Fibroblast of peridontal ligament (primary cell): ENCODE measurements at regions not wholly inside any gene's neighbourhood (a gene's known extent, or its start where the extent isn't known, plus 50 kb on each side); places are given as distances from the start of the nearest gene placed in this dataset.
A peak's percentile ranks its signal among the peaks of the same experiment; 100 is the strongest.
"Not testable (repeated sequence)": the region's sequence is repeated elsewhere in the genome, so short reads cannot be mapped to it uniquely, and the experiment has no call there.

Experiments used
- DNase-seq: peaks from one replicate; pipeline ENCODE4 v3.0.0-alpha.2; 2010; ENCODE audit errors: extremely low read depth

GRCh38 chr12:126899926-126900792 is 1366.8 kb upstream of the TMEM132C start:
- DNase-seq = no peak

DNA sequence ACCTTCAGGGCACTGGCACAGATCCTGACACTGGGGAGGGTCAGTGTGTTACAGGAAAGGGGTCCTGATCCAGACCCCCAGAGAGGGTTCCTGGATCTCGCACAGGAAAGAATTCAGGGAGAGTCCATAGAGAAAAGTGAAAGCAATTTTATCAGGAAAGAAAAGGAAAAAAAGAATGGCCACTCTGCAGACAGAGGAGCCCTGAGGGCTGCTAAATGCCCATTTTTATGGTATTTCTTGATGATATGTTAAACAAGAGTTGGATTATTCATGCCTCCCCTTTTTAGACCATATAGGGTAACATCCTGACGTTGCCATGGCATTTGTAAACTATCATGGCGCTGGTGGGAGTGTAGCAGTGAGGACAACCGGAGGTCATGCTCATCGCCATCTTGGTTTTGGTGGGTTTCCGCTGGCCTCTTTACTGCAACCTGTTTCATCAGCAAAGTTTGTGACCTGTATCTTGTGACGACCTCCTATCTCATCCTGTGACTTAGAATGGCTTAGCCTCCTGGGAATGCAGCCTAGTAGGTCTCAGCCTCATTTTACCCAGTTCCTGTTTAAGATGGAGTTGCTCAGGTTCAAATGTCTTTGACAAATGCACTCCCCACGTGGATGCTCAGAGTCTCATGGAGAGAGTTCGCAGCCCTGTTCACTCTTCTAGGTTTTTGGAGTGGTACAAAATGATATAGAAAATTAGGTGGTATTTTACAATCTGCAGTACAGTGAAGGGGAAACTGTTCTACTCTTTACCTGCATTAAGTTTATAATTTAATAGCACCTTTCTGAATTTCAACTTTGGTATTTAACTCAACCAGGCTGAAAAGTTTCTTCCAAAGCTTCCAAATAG is 1363.7 kb upstream of the TMEM132C start:
- DNase-seq = no peak

DNA sequence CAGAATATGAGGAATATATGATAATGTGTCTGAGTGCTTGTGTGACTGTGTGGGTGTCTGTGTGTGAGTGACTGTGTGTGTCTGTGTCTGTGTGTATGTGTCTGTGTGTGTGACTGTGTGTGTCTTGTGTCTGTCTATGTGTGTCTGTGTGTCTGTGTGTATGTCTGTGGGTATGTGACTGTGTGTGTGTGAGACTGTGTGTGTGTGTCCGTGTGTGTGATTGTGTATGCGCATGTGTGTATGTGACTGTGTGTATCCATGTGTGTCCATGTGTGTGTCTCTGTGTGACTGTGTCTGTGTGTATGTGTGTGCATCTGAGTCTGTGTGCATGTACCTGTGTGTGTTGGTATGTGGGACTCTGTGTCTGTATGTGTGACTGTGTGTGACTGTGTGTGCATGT is 1361.2 kb upstream of the TMEM132C start:
- no peak for DNase-seq

- DNase-seq = no peak
These were observed 1358.8 kb upstream of the TMEM132C start for GRCh38 chr12:126907900-126908764.

DNA sequence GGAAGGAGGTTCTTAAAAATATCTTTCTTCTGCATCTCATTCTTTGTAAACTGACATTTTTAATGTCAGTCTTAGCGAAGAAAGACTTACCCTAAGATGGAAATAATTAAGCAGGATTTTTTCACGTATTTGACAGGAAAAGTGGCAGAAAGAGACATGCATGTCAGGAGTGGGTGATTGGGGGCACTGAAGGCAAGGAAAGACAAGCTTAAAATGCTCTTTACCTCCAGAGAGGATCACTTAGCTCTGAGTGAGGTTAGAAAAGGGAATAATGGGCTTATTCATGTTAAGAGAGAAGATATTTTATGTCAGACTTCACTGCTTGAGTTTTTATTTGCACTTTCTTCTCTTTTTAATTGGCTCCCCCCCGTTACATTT is 1358.2 kb upstream of the TMEM132C start:
- DNase-seq = no peak

DNA sequence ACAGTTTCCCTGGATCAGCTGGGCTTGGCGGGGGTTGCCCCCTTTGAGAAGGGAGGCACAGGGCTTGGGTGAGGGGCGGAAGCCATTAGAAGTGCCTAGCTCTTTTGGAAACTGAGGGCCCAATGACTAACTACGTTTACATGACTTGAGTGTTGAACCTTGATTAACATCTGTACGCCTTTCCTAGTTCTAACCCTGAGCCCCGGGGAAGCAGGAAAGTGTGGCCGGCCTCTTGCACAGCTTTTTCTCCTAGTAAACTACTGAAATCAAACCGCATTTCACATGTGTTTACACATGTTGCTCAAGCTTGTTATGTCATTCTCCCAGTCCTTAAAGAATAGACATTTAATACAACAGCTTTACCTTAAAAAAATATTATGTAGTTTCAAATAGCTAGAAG is 1356.4 kb upstream of the TMEM132C start:
- no peak for DNase-seq

DNA sequence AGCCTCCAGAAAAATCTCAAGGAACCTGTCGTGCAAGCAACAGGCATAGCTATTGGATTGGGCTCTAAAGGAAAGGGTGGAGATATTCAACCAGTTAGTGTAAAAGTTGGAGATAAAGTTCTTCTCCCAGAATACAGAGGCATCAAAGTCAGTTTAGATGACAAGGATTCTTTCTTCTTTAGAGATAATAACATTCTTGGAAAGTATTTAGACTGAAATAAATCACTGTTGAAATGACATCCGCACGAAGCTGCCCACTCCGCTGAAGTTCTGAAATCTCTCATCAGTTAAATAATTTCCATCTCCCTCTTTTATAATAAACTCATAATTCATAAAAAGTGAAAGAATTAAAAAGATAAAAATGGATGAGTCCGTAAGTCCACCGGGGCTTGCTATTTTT is 1354.9 kb upstream of the TMEM132C start:
- no peak for DNase-seq

DNA sequence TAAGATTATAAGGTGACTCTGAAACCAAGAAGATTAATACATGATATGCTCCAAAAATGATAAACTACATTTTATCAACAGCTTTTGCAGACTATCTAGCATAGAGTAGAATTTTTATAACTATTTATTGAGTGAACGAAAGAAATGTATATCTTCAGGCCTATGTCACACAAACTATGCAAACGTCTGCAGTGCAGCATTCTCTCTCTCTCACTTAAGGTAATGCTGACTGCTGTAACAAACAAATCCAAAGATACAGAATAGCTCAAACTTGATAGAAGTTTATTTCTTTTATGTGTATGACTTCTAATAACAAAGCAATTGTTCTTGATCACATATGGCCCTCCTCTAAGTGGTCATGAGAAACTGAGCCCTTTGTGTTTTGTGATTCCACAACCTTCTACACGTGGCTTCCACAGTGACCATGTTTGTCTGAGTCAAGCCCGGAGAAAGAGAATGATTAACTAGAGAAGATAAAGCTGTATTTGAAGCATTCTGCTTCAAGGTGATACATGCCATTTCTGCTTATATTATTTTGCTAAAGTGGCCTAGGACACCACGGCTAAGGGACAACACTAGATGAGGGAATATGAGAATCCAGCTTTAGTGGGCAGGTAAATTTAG is 1352.7 kb upstream of the TMEM132C start:
- DNase-seq = no peak

GRCh38 chr12:126915309-126915708 is 1351.7 kb upstream of the TMEM132C start:
- DNase-seq = no peak

- no peak for DNase-seq
These were observed 1340.9 kb upstream of the TMEM132C start for GRCh38 chr12:126926023-126926594.

DNA sequence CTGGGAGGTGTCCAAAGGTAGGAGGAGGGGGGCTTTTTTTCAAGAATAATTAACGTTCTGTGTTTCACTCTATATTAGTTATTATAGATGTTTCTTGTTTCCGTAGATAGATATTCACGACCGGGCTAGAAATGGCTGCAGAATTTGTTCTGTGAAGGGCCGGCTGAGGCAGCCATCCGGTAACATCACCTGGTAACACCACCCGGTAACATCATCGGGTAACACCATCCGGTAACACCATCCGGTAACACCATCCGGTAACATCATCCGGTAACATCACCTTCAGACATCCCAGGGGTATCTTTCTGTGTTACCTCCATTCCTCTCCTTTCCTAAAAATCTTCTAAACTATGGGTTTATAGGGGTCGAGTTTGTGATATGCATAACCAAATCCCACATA is 1336.7 kb upstream of the TMEM132C start:
- no peak for DNase-seq

DNA sequence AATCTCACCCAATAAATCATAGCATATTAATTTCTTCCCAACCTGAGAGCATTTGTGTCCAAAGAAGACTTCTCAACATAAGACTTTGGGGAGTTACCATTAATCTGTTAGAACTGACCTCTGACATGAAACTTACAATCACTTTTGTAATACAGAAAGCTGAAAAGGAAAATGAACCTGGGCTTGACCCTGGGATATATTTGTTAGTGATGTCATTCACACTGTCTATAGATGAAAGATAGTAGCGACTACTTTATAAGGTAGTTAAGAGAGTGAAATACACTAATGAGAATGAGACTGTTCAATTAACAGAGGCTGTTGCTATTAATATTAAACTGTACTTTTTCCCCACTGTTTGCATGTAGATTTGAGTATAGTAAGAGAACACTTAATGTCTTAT is 1334.8 kb upstream of the TMEM132C start:
- no peak for DNase-seq

DNA sequence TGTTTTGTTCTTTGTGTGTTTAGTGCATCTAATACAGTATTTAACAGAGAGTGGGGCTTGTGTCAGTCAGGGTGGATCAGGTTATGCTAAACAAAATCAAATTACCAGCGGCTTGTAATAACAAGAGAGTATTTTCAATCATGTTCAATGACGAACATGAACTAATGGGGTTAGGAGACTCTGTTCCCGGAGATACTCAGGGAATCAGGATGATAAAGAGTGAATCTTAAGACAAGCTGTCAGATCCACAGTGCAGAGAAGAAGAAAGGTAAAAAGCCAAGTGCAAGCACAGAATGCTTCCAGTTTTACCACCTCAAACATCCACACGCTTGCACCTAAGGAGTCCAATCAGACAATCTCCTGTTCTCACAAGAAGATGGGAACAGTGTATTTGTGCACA is 1331.5 kb upstream of the TMEM132C start:
- no peak for DNase-seq

DNA sequence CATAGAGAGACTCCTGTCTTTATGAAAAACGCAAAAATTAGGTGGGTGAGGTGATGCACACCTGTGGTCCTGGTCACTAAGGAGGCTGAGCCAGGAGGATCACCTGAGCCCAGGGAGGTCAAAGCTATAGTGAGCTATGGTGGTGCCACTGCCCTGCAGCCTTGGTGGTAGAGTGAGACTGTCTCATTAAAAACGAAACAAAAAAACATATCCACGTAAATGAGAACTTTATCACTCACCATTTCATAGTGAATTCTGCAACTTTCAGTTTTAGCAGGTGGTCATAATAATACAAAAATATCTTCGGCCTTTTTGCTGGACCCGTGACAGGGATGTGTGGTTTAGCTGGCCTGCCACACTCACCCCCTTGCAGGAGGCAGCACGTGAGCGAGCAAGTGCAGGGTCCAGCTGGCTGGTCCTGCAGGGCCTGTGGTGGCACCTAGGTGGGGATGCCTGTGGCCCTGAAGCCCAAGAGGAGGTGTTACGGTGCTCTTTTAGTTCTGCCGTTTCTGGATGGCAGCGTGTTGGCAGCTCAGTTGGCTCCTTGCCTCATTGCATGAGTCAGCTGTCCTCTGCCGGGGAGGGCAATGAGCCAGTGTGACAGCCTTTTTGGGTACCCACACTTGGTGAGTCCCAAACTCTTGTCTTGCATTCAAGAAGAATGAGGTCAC is 1330.7 kb upstream of the TMEM132C start:
- DNase-seq = peak; percentile 2

- DNase-seq = no peak
These were observed 1329.5 kb upstream of the TMEM132C start for GRCh38 chr12:126937431-126937830.

DNA sequence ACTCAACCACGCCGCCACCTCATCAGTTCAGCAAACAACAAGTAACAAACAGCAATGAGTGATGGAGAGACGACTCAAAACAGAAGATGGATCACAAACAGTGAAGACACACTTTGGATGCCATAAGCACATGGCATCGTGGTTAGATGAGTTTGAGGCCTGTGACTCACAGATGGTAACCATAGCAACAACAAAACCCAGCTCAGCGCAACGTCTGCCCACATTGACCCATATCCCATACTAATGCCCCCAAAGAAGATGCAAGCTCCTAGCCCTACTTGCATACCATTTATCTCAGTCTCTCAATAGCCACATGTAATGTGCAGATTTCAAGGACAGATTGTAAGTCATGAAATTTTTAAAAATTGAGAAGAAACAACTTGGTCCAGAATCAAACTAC is 1322.3 kb upstream of the TMEM132C start:
- DNase-seq = peak; percentile 3

DNA sequence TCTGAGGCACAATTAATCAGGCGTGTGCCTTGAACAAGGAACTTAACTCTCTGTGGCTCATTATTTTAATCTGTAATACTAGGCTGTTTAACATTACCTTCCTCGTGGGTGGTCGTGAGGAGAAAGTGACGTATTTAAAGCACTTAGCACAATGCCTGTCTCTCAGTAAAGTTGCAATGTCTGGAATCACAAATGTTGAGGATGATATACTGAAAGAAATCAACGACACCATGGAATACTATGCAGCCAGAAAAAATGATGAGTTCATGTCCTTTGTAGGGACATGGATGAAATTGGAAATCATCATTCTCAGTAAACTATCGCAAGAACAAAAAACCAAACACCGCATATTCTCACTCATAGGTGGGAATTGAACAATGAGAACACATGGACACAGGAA is 1320.0 kb upstream of the TMEM132C start:
- not testable (repeated sequence) for DNase-seq

DNA sequence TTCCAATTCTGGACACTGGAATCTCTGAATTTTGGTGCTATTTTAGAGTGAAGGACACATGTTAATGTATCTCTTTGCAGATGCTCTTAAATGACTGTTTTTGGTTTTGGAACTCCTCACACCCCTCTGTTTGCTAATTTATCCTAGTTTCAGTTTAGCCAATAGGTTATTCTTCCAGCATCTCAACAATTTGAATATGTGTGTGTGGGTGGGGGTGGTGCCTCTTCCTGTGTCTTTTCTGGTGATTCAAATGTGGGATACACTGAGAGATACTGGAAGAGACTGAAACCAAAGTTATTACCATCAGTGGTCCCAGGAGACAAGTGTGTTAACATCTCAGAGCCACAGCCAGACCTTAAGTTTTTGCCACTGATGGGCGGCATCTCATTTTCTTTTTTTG is 1317.4 kb upstream of the TMEM132C start:
- DNase-seq = no peak

DNA sequence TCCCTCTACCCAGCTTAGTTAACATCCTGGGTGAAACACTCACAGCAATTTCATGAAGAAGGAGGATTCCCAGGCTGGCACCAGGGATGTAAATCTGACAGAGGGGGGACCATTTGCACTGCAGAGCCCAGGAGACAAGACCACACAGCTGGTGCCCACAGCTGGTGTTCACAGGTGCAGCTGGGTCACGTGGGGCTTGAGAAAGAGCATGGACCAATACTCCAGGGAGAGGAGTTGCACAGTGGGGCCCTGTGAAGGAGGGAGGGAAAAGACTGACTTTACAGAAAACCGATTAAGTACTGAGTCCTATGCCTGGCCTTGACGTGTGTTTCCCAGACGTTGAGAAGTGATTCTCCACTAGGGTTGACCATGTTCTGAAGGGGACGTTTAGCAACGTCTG is 1316.7 kb upstream of the TMEM132C start:
- no peak for DNase-seq

DNA sequence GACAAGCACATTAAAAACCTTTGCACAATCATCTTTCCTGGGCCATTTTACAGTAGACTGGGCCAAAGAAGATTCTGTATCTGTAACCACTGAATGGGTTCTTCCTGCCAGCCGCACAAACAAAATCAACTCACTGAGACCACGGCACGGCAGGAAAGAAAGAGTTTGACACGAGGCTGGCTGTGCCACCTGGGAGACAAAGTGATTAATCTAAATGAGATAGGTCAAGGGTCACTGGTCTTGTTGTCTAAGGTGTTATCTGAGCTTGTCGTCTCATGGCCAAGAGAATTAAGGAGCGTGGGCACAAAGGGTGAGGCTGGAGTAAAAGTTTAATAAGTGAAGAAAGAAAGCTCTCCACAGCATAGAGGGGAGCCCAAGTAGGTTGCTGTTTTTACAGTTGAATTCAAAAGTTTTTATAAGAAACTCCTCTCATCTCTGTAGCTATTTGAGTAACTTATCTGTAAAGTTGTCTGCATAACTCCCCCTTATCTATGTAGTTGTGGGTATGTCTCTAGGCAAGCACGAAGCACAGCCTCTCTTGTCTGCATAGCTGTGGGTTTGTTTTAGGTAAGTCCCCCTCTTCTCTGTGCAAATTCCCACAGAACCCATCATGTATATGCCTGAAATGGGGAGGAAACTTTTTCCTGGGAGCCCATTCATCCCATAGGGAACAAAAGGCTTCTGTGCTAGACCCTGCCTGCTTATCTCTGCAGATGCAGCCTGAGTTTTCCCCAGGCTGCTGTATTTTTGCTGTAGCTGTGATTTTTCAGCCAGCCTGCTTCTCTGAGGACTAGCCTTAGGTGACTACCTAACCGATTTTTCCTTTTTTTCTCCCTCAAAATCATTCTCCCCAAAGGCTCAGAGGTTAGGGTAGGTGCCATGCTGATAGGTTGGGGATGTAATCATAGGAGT is 1314.6 kb upstream of the TMEM132C start:
- no peak for DNase-seq
